SK-N-SH treated with all-trans-retinoic acid at 6 μM for 48 hours (cell line): ENCODE measurements at regions not wholly inside any gene's neighbourhood (a gene's known extent, or its start where the extent isn't known, plus 50 kb on each side); places are given as distances from the start of the nearest gene placed in this dataset.
"Not testable (repeated sequence)": the region's sequence is repeated elsewhere in the genome, so short reads cannot be mapped to it uniquely, and the experiment has no call there.

Experiments used
- ATAC-seq: fragments of 200-7000 bp; cut with Tn5 transposase; 3 replicates; pipeline ENCODE4 v1.9.1; 2020; ENCODE audit warnings: mild to moderate bottlenecking, moderate library complexity
- ARNTL ChIP-seq: fragments of 450-650 bp; formaldehyde crosslinking; IDR thresholded peaks from 2 replicates; pipeline ENCODE4 v1.5.0; 2020; ENCODE audit warnings: low read depth, mild to moderate bottlenecking, moderate library complexity, borderline replicate concordance
- BACH2 ChIP-seq: fragments of 250-450 bp; sonication (Bioruptor Pico); IDR thresholded peaks from 2 replicates; pipeline ENCODE4 v1.9.0; 2021; ENCODE audit warnings: mild to moderate bottlenecking, borderline replicate concordance
- CREB5 ChIP-seq: fragments of 250-450 bp; sonication (Bioruptor Pico); IDR thresholded peaks from 2 replicates; pipeline ENCODE4 v1.5.1; 2020; ENCODE audit warnings: low read depth, mild to moderate bottlenecking, moderate library complexity
- CSDC2 ChIP-seq: fragments of 250-450 bp; sonication (Bioruptor Pico); IDR thresholded peaks from 2 replicates; pipeline ENCODE4 v1.5.0; 2020; ENCODE audit warnings: mild to moderate bottlenecking, moderate library complexity
- CSRNP3 ChIP-seq: fragments of 250-450 bp; sonication (Bioruptor Pico); IDR thresholded peaks from 2 replicates; pipeline ENCODE4 v1.5.1; 2021; ENCODE audit warnings: mild to moderate bottlenecking, moderate library complexity
- ESRRG ChIP-seq: fragments of 250-450 bp; sonication (Bioruptor Pico); IDR thresholded peaks from 2 replicates; pipeline ENCODE4 v1.6.1; 2021; ENCODE audit warnings: mild to moderate bottlenecking
- GLIS3 ChIP-seq: fragments of 250-450 bp; sonication (Bioruptor Pico); IDR thresholded peaks from 2 replicates; pipeline ENCODE4 v1.5.0; 2020; ENCODE audit warnings: mild to moderate bottlenecking, moderate library complexity
- ISL1 ChIP-seq: fragments of 250-450 bp; sonication (Bioruptor Pico); IDR thresholded peaks from 2 replicates; pipeline ENCODE4 v2.1.2; 2022; ENCODE audit warnings: mild to moderate bottlenecking, moderate library complexity
- OSR1 ChIP-seq: fragments of 250-450 bp; sonication (Bioruptor Pico); IDR thresholded peaks from 2 replicates; pipeline ENCODE4 v1.8.0; 2022; ENCODE audit warnings: moderate library complexity, mild to moderate bottlenecking, inconsistent platforms
- POU6F1 ChIP-seq: fragments of 250-450 bp; sonication (Bioruptor Pico); IDR thresholded peaks from 2 replicates; pipeline ENCODE4 v1.8.0; 2021; ENCODE audit warnings: low read depth, mild to moderate bottlenecking, moderate library complexity, borderline replicate concordance
- PPARA ChIP-seq: fragments of 250-450 bp; sonication (Bioruptor Pico); IDR thresholded peaks from 2 replicates; pipeline ENCODE4 v1.5.0; 2020; ENCODE audit warnings: mild to moderate bottlenecking, borderline replicate concordance
- RARB ChIP-seq: fragments of 250-450 bp; sonication (Bioruptor Pico); IDR thresholded peaks from 2 replicates; pipeline ENCODE4 v1.8.0; 2021; ENCODE audit warnings: mild to moderate bottlenecking, moderate library complexity
- SNAI2 ChIP-seq: fragments of 250-450 bp; sonication (Bioruptor Pico); IDR thresholded peaks from 2 replicates; pipeline ENCODE4 v1.5.0; 2020; ENCODE audit warnings: mild to moderate bottlenecking, moderate library complexity
- TCF4 ChIP-seq: fragments of 250-450 bp; sonication (Bioruptor Pico); IDR thresholded peaks from 2 replicates; pipeline ENCODE4 v1.8.0; 2021; ENCODE audit warnings: mild to moderate bottlenecking, moderate library complexity, borderline replicate concordance
- TSHZ2 ChIP-seq: fragments of 250-450 bp; sonication (Bioruptor Pico); IDR thresholded peaks from 2 replicates; pipeline ENCODE4 v1.5.0; 2020; ENCODE audit warnings: mild to moderate bottlenecking, moderate library complexity
- ZC3H10 ChIP-seq: fragments of 250-450 bp; sonication (Bioruptor Pico); IDR thresholded peaks from 2 replicates; pipeline ENCODE4 v1.5.1; 2021; ENCODE audit warnings: mild to moderate bottlenecking, moderate library complexity
- ZFP3 ChIP-seq: fragments of 250-450 bp; sonication (Bioruptor Pico); IDR thresholded peaks from 2 replicates; pipeline ENCODE4 v1.5.0; 2020; ENCODE audit warnings: mild to moderate bottlenecking, moderate library complexity
- ZFP30 ChIP-seq: fragments of 450-650 bp; formaldehyde crosslinking; IDR thresholded peaks from 2 replicates; pipeline ENCODE4 v1.5.0; 2022; ENCODE audit warnings: mild to moderate bottlenecking, moderate library complexity
- ZNF565 ChIP-seq: fragments of 450-650 bp; formaldehyde crosslinking; conservative IDR thresholded peaks from 2 replicates; pipeline ENCODE4 v1.5.0; 2020; ENCODE audit warnings: low read depth, mild to moderate bottlenecking, moderate library complexity
- ZNF70 ChIP-seq: fragments of 450-650 bp; formaldehyde crosslinking; IDR thresholded peaks from 2 replicates; pipeline ENCODE4 v1.5.0; 2020; ENCODE audit warnings: mild to moderate bottlenecking, moderate library complexity
- ZNF8 ChIP-seq: fragments of 450-650 bp; formaldehyde crosslinking; IDR thresholded peaks from 2 replicates; pipeline ENCODE4 v1.5.0; 2020; ENCODE audit warnings: mild to moderate bottlenecking, moderate library complexity

- TF ChIP-seq TCF4 (CRISPR knock-in tag) (no peak), POU6F1 (CRISPR knock-in tag) (no peak), ZNF8 (CRISPR knock-in tag) (no peak), ESRRG (no peak), BACH2 (no peak)
Measured at GRCh38 chr3:56951366-56951765, 109.1 kb upstream of the SPATA12 start (continued).

- not testable (repeated sequence) for ATAC-seq
Measured at GRCh38 chr3:56945378-56945777, 115.1 kb upstream of the SPATA12 start.

- TF ChIP-seq ZFP3 (CRISPR knock-in tag), result no peak
- no peak for TF ChIP-seq GLIS3 (CRISPR knock-in tag)
- TF ChIP-seq RARB, result no peak
- no peak for TF ChIP-seq ZNF8 (CRISPR knock-in tag)
- TF ChIP-seq ZC3H10, result no peak
- no peak for TF ChIP-seq ESRRG
- no peak for TF ChIP-seq CSDC2
- no peak for TF ChIP-seq CSRNP3 (CRISPR knock-in tag)
- TF ChIP-seq PPARA, result no peak
- TF ChIP-seq SNAI2 (CRISPR knock-in tag), result no peak
- TF ChIP-seq ISL1, result no peak
- TF ChIP-seq BACH2, result no peak
- no peak for TF ChIP-seq CREB5
- no peak for ATAC-seq
Measured at GRCh38 chr3:56942523-56942922, 117.9 kb upstream of the SPATA12 start.

GRCh38 chr3:56940976-56941375, 119.5 kb upstream of the SPATA12 start:
- ATAC-seq, result no peak
- no peak for TF ChIP-seq TCF4 (CRISPR knock-in tag)
- TF ChIP-seq OSR1 (CRISPR knock-in tag), result no peak
- TF ChIP-seq RARB, result no peak
- TF ChIP-seq GLIS3 (CRISPR knock-in tag), result no peak
- TF ChIP-seq CREB5, result no peak

GRCh38 chr3:56940321-56940720, 120.1 kb upstream of the SPATA12 start:
- no peak for ATAC-seq
- TF ChIP-seq ZFP3 (CRISPR knock-in tag) (no peak), TSHZ2 (CRISPR knock-in tag) (no peak), CSRNP3 (CRISPR knock-in tag) (no peak), POU6F1 (CRISPR knock-in tag) (no peak), GLIS3 (CRISPR knock-in tag) (no peak), ZNF70 (CRISPR knock-in tag) (no peak), CSDC2 (no peak), ZNF565 (no peak), ZFP30 (CRISPR knock-in tag) (no peak), ISL1 (no peak), RARB (no peak), OSR1 (CRISPR knock-in tag) (no peak), BACH2 (no peak), ZC3H10 (no peak), ARNTL (CRISPR knock-in tag) (no peak), CREB5 (no peak), PPARA (no peak), TCF4 (CRISPR knock-in tag) (no peak), ESRRG (no peak)
- TF ChIP-seq, all 23 proteins: peak for 0
